ENCODE measurements at regions not wholly inside any gene's neighbourhood (a gene's known extent, or its start where the extent isn't known, plus 50 kb on each side); places are given as distances from the start of the nearest gene placed in this dataset.

- TF ChIP-seq POLR2A (IDR thresholded peaks at IDR 0.05) = no peak
- TF ChIP-seq CTCF (IDR thresholded peaks at IDR 0.05) = no peak
Observed at GRCh38 chr2:8015848-8016600, 665.8 kb upstream of the ID2 start.
